Prostate gland (tissue), 2 donors: ENCODE measurements at regions not wholly inside any gene's neighbourhood (a gene's known extent, or its start where the extent isn't known, plus 50 kb on each side); places are given as distances from the start of the nearest gene placed in this dataset.

Experiments
- POLR2AphosphoS5 ChIP-seq: sonication (generic); formaldehyde crosslinking; IDR thresholded peaks from one replicate; pipeline ENCODE4 v1.6.1; 2017; ENCODE audit warnings: antibody characterized with exemption
- TF ChIP-seq, protein P1 (sequence below), 4 experiments: fragments of 200-600 bp in 2 of 4; fragments of 450-650 bp in 2 of 4; sonication (generic) in 2 of 4; IDR thresholded peaks; 1 replicate in 3 of 4; 2 replicates in 1 of 4; pipeline ENCODE4 v1.5.1; 2016 to 2019; ENCODE audit warnings: antibody characterized with exemption in 4 of 4, mild to moderate bottlenecking in 2 of 4, moderate library complexity in 2 of 4

DNA sequence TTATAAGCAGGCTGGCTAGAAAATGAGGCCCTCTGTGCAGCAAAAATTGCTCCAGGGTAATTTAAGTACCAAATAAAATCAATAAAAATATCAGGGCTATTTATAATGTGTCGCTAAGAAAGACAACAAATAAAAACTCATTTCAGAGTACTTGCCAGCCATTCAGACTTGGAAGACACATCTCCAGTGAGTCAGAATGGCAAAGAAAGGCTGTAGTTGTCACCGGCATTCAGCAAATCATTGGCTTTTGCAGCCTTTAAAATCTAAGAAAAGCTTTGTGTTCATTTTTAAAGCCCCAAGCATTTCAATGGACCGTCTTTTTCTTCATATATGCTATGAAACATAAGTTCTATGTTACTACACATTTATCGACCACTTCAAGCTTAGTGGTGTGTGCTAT lies 141.1 kb upstream of the HNMT start:
- TF ChIP-seq, protein P1, sequence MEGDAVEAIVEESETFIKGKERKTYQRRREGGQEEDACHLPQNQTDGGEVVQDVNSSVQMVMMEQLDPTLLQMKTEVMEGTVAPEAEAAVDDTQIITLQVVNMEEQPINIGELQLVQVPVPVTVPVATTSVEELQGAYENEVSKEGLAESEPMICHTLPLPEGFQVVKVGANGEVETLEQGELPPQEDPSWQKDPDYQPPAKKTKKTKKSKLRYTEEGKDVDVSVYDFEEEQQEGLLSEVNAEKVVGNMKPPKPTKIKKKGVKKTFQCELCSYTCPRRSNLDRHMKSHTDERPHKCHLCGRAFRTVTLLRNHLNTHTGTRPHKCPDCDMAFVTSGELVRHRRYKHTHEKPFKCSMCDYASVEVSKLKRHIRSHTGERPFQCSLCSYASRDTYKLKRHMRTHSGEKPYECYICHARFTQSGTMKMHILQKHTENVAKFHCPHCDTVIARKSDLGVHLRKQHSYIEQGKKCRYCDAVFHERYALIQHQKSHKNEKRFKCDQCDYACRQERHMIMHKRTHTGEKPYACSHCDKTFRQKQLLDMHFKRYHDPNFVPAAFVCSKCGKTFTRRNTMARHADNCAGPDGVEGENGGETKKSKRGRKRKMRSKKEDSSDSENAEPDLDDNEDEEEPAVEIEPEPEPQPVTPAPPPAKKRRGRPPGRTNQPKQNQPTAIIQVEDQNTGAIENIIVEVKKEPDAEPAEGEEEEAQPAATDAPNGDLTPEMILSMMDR (IDR thresholded peaks at IDR 0.05): no peak
- TF ChIP-seq POLR2AphosphoS5: no peak
